HG02840 (cell line): ENCODE measurements at regions not wholly inside any gene's neighbourhood (a gene's known extent, or its start where the extent isn't known, plus 50 kb on each side); places are given as distances from the start of the nearest gene placed in this dataset.

Experiments used
- ATAC-seq: cut with Tn5 transposase; IDR thresholded peaks from one replicate; pipeline ENCODE4 v1.9.1; 2021; ENCODE audit warnings: mild to moderate bottlenecking, moderate library complexity, moderate number of reproducible peaks; ENCODE audit not compliant: unreplicated experiment, low FRiP score

- no peak for ATAC-seq
These were observed 56.5 kb upstream of the AMN1 start for GRCh38 chr12:31785318-31785717.

GRCh38 chr12:31783996-31784645 is 55.3 kb upstream of the AMN1 start:
- ATAC-seq = no peak

DNA sequence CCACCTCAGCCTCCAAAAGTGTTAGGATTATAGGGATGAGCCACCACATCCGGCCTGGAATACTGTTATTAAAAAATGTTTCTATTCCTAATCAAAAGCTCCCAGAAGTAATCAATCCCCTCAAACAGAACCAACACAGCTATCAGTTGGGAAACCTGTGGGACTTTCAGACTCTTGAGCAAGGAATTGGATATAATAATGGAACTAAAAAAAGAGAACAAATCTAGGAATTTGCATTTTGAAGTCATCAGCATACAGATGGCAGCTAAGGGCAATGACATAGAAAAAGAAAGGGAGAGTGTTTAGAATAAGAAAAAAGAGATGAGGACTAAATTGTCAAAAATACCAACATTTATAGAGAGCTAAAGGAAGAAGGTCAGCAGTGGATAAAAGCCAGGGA is 54.7 kb upstream of the AMN1 start:
- ATAC-seq = no peak

GRCh38 chr12:31781894-31782540 is 53.2 kb upstream of the AMN1 start:
- ATAC-seq = no peak

GRCh38 chr12:31780096-31780495 is 51.3 kb upstream of the AMN1 start:
- no peak for ATAC-seq

GRCh38 chr12:31778687-31779086 is 49.9 kb upstream of the AMN1 start:
- ATAC-seq = no peak
